GM10248 (cell line): ENCODE measurements at regions not wholly inside any gene's neighbourhood (a gene's known extent, or its start where the extent isn't known, plus 50 kb on each side); places are given as distances from the start of the nearest gene placed in this dataset.

ENCODE experiments used
- CTCF ChIA-PET: fragments of 300-600 bp; sonication (Branson Sonifier 250); formaldehyde crosslinking; extraction: SDS; loops from one replicate; lab custom pipeline; 2021; ENCODE audit warnings: antibody characterized with exemption; lab: Yijun Ruan, JAX
- POLR2A ChIA-PET: fragments of 350-650 bp; sonication (Branson Sonifier 250); formaldehyde crosslinking; extraction: SDS; loops from one replicate; lab custom pipeline; 2020; ENCODE audit warnings: antibody characterized with exemption; lab: Yijun Ruan, JAX
- DNase-seq: peaks from one replicate; pipeline ENCODE4 v3.0.0; 2012; ENCODE audit errors: extremely low spot score
- TF ChIP-seq, protein P1 (sequence below): IDR thresholded peaks from 2 replicates; pipeline ENCODE4 v1.5.1; 2012; ENCODE audit warnings: mild to moderate bottlenecking, low read depth; ENCODE audit errors: extremely low read depth, missing control alignments, control extremely low read depth

DNA sequence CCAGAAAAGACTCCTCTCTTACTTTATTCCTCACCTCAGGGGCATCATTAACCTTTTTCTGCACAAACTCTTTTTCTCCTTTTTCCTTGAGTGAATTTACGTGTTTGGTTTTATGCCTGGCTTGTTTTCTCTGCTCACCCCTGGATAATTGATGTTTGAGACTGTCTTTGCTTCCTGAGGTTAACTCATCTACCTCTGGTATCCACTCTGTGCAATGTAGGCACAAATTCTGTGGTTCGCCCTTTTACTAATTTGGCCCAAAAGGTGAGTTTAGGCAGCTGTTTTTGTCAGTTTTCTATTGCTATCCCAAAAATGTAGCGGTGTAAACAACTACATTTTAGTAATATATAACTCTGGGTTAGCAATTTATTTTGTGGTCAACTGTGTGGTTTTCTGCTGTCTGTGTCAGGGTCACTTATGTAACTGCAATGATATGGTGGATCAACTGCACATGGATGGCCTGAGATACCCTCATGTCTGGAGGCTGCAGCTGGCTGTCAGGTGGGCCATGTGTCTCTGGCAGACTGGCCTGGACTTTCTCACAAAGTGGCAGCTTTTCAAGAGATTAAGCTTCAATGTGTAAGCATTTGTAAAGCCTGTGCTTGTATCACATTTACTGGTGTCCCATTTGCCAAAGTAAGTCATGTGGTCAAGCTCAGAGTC, 329.7 kb downstream of the FSIP2 start:
- POLR2A ChIA-PET, result no interaction called here
- TF ChIP-seq, protein P1, sequence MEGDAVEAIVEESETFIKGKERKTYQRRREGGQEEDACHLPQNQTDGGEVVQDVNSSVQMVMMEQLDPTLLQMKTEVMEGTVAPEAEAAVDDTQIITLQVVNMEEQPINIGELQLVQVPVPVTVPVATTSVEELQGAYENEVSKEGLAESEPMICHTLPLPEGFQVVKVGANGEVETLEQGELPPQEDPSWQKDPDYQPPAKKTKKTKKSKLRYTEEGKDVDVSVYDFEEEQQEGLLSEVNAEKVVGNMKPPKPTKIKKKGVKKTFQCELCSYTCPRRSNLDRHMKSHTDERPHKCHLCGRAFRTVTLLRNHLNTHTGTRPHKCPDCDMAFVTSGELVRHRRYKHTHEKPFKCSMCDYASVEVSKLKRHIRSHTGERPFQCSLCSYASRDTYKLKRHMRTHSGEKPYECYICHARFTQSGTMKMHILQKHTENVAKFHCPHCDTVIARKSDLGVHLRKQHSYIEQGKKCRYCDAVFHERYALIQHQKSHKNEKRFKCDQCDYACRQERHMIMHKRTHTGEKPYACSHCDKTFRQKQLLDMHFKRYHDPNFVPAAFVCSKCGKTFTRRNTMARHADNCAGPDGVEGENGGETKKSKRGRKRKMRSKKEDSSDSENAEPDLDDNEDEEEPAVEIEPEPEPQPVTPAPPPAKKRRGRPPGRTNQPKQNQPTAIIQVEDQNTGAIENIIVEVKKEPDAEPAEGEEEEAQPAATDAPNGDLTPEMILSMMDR, result no peak
- DNase-seq, result no peak
- CTCF ChIA-PET, result interaction anchor here (1.5 kb wide), 1 partner anchor 53 kb away, joined by 3 read pairs; no protein-coding TSS in a partner anchor

DNA sequence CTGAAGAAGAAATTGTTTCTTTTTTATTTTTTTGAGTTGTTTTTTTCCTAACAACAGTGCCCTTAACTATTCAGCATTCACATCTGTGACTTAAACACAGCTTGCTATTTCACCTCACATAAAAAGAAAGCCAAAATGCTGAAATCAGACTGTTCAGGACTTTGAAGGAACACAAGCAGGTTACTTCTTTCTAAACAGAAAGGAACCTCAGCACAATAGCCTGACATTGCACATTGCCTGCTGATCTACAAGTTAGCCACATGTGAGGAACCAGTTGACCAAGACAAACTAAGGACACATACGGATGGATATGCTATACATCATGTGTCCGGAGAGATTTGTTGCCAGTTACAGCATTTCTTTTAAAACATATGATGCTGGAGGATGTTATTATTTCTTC, 331.1 kb downstream of the FSIP2 start:
- CTCF ChIA-PET, result no interaction called here
- POLR2A ChIA-PET, result no interaction called here
- no peak for DNase-seq
- TF ChIP-seq, protein P1, result no peak

DNA sequence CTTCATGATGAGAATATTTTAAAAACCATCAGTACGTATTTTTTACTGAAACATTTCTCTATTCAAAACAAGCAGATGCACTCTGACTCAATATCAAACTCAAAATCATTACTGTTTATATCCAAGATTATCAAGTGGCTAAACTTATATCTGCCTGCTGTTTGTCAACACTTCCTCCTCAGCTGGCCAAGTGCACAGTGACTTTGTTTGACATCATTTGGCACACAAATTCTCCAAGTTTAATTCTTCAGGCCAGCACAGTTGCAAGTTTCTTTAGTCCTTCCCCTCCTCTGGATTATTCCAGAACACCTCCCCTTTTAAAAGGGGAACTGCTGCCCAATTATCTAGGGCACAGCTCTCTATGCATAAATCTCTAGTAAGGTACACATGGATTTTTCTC, 346.6 kb downstream of the FSIP2 start:
- ChIA-PET CTCF (no interaction called here), POLR2A (no interaction called here)
- DNase-seq, result no peak
- TF ChIP-seq, protein P1, result no peak

DNA sequence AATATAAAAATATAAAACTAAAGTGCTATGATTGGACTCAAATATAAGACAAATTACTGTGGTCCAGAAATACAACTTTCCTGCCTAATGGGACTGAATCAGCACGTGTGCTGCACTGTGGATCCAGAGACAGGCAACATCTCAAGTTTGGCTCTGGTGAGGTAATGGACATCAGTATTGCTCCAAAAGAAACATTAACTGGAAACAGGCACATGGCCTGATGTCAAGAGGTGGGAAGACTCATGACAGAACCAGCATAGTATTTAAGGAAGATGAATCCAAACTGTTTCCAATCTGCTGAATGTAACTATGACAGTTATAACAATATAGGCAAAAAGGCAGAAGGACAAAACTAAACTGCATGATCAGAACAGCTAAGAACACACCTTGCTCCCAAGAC, 354.6 kb downstream of the FSIP2 start:
- DNase-seq, result no peak
- CTCF ChIA-PET, result no interaction called here
- POLR2A ChIA-PET, result no interaction called here
- TF ChIP-seq, protein P1, result no peak

DNA sequence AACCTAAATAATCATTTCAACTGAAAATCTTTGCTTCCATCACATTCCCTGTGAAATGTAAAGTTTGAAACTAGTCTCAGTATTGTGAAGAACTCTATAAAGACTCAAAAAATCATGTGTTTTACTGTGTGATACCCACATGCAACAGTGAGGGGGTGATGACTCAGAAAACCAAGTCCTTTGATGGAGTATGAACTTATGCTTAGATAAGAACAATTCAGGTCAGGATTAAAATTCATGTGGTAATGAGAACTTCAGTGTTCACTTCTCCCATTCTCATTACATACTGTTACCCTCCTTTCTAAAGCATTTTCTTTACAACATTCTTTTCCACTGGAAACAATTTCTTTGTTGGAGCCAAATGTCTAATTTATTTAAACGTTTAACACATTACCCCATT, 360.2 kb downstream of the FSIP2 start:
- ChIA-PET CTCF (no interaction called here), POLR2A (no interaction called here)
- no peak for DNase-seq
- TF ChIP-seq, protein P1, result no peak

DNA sequence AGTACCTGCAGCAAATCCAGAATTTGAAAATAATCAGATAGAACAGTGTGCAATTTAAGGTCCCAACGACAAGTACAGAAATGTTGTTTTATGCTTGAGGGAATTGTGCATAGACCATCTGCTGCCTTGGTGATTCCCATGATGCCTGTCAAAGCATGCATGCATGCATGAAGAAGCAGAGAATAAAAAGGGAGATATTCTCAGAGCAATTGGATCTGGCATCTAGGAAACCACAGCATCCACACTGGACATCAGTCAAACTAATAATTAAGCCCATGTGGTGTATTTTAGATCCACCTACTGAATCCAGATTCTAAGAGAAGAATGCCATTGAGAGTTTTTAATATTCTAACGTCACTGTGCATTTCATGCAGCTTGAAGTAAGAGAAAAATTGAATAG, 361.2 kb downstream of the FSIP2 start:
- TF ChIP-seq, protein P1, result no peak
- no peak for DNase-seq
- POLR2A ChIA-PET, result no interaction called here
- CTCF ChIA-PET, result no interaction called here
